HEK293 (cell line): ENCODE measurements at regions not wholly inside any gene's neighbourhood (a gene's known extent, or its start where the extent isn't known, plus 50 kb on each side); places are given as distances from the start of the nearest gene placed in this dataset.
A peak's percentile ranks its signal among the peaks of the same experiment; 100 is the strongest.

Source experiments
- CTCF ChIA-PET: fragments of 350-600 bp; formaldehyde crosslinking; extraction: SDS; loops from one replicate; lab custom pipeline; 2021; ENCODE audit warnings: antibody characterized with exemption; lab: Yijun Ruan, JAX
- POLR2A ChIA-PET: fragments of 300-600 bp; formaldehyde crosslinking; extraction: SDS; loops from one replicate; lab custom pipeline; 2020; ENCODE audit warnings: antibody characterized with exemption, inconsistent platforms; lab: Yijun Ruan, JAX
- H3K27ac ChIP-seq: fragments of 200-500 bp; sonication (Bioruptor generic); 2 replicates; pipeline ENCODE4 v1.5.1; 2014; ENCODE audit warnings: low read depth, low read length, control low read depth, inconsistent platforms; ENCODE audit errors: extremely low read depth
- H3K36me3 ChIP-seq, 2 experiments: fragments of 200-500 bp in 1 of 2; sonication (Bioruptor generic) in 1 of 2; 1 replicate in 1 of 2; 2 replicates in 1 of 2; pipeline ENCODE4 v1.5.1; 2014 to 2017; ENCODE audit warnings: inconsistent platforms in 2 of 2, low read length in 2 of 2; ENCODE audit not compliant: control insufficient read depth in 2 of 2, insufficient read depth in 1 of 2
- H3K4me1 ChIP-seq: fragments of 200-500 bp; sonication (Bioruptor generic); 2 replicates; pipeline ENCODE4 v1.5.1; 2014; ENCODE audit warnings: mild to moderate bottlenecking, low read length, inconsistent platforms; ENCODE audit not compliant: control insufficient read depth, insufficient read depth
- H3K4me3 ChIP-seq: 2 replicates; pipeline ENCODE4 v1.5.1; 2011; ENCODE audit warnings: low read depth, mild to moderate bottlenecking, control low read depth, low read length, moderate library complexity
- H3K9me3 ChIP-seq: fragments of 200-500 bp; sonication (Bioruptor generic); 2 replicates; pipeline ENCODE4 v1.5.1; 2014; ENCODE audit warnings: low read depth, low read length, inconsistent platforms; ENCODE audit not compliant: control insufficient read depth, insufficient read depth
- HOXC10 ChIP-seq: sonication (generic); formaldehyde crosslinking; IDR thresholded peaks from 2 replicates; pipeline ENCODE4 v1.8.1; 2023; ENCODE audit warnings: mild to moderate bottlenecking, missing genetic modification reagents
- KLF16 ChIP-seq: fragments of 450-650 bp; formaldehyde crosslinking; IDR thresholded peaks from 2 replicates; pipeline ENCODE4 v1.5.1; 2017; ENCODE audit warnings: missing biosample characterization, missing genetic modification characterization
- PRDM10 ChIP-seq: fragments of 450-650 bp; formaldehyde crosslinking; IDR thresholded peaks from 2 replicates; pipeline ENCODE4 v1.5.1; 2016; ENCODE audit warnings: missing biosample characterization, missing genetic modification characterization
- SP3 ChIP-seq: fragments of 450-650 bp; formaldehyde crosslinking; IDR thresholded peaks from 2 replicates; pipeline ENCODE4 v1.5.1; 2016; ENCODE audit warnings: missing biosample characterization, missing genetic modification characterization
- ZBTB17 ChIP-seq: fragments of 450-650 bp; formaldehyde crosslinking; IDR thresholded peaks from 2 replicates; pipeline ENCODE4 v1.5.1; 2016; ENCODE audit warnings: missing biosample characterization, missing genetic modification characterization
- ZBTB26 ChIP-seq: fragments of 450-650 bp; formaldehyde crosslinking; optimal IDR thresholded peaks from 2 replicates; pipeline ENCODE3; 2016; ENCODE audit warnings: missing biosample characterization, mild to moderate bottlenecking, missing genetic modification characterization
- ZFP41 ChIP-seq: fragments of 450-650 bp; formaldehyde crosslinking; IDR thresholded peaks from 2 replicates; pipeline ENCODE4 v1.5.1; 2016; ENCODE audit warnings: missing biosample characterization, missing genetic modification characterization, borderline replicate concordance
- ZNF133 ChIP-seq: fragments of 450-650 bp; formaldehyde crosslinking; IDR thresholded peaks from 2 replicates; pipeline ENCODE4 v1.5.1; 2016; ENCODE audit warnings: missing biosample characterization, missing genetic modification characterization
- ZNF18 ChIP-seq: fragments of 450-650 bp; formaldehyde crosslinking; IDR thresholded peaks from 2 replicates; pipeline ENCODE4 v1.5.1; 2016; ENCODE audit warnings: missing biosample characterization, missing genetic modification characterization
- ZNF26 ChIP-seq: fragments of 450-650 bp; formaldehyde crosslinking; IDR thresholded peaks from 2 replicates; pipeline ENCODE4 v1.5.1; 2016; ENCODE audit warnings: missing biosample characterization, missing genetic modification characterization
- ZNF302 ChIP-seq: fragments of 450-650 bp; formaldehyde crosslinking; IDR thresholded peaks from 2 replicates; pipeline ENCODE4 v1.5.1; 2016; ENCODE audit warnings: missing biosample characterization, missing genetic modification characterization, low read depth
- ZNF48 ChIP-seq: fragments of 450-650 bp; formaldehyde crosslinking; IDR thresholded peaks from 2 replicates; pipeline ENCODE4 v1.5.1; 2016; ENCODE audit warnings: missing biosample characterization, missing genetic modification characterization
- ZNF544 ChIP-seq: fragments of 450-650 bp; formaldehyde crosslinking; IDR thresholded peaks from 2 replicates; pipeline ENCODE4 v1.5.0; 2017; ENCODE audit warnings: missing biosample characterization, missing genetic modification characterization
- ZNF629 ChIP-seq: fragments of 450-650 bp; formaldehyde crosslinking; IDR thresholded peaks from 2 replicates; pipeline ENCODE4 v1.5.1; 2017; ENCODE audit warnings: missing biosample characterization, missing genetic modification characterization

- Histone ChIP-seq H3K36me3 (no peaks in the 10 kb centered on the region), H3K4me3 (no peak overlapping the region), H3K4me1 (0 out of 2 replicates have a peak, but pooled peaks cover 2% of the 10 kb centered on the region), H3K27ac (no peak overlapping the region), H3K9me3 (no peaks in the 10 kb centered on the region)
- POLR2A ChIA-PET, result no interaction called here
- CTCF ChIA-PET, result interaction anchor here (1.3 kb wide), 1 partner anchor 58 kb away, joined by 4 read pairs; no protein-coding TSS in a partner anchor
- no peak for TF ChIP-seq ZBTB26 (tag by site-specific recombination)
- peak; percentile 43; the same call in 1 of the 2 replicates for TF ChIP-seq PRDM10 (tag by site-specific recombination)
These were observed 102.3 kb upstream of the PFN2 start for GRCh38 chr3:150073031-150073430.

- POLR2A ChIA-PET, result no interaction called here
- CTCF ChIA-PET, result interaction anchor here (0.8 to 1.3 kb wide), 2 partner anchors 58 to 356 kb away, joined by 3 to 4 read pairs; no protein-coding TSS in a partner anchor
- H3K36me3 ChIP-seq, result no peaks in the 10 kb centered on the region
- H3K4me1 ChIP-seq, result 0 out of 2 replicates have a peak, but pooled peaks cover 2% of the 10 kb centered on the region
- H3K9me3 ChIP-seq, result no peaks in the 10 kb centered on the region
- no peak for TF ChIP-seq ZNF629 (tag by site-specific recombination)
- no peak for TF ChIP-seq ZNF133
- no peak for TF ChIP-seq SP3 (tag by site-specific recombination)
- no peak overlapping the region for H3K4me3 ChIP-seq
- H3K27ac ChIP-seq, result no peak overlapping the region
These were observed 101.9 kb upstream of the PFN2 start for GRCh38 chr3:150072576-150072975.

GRCh38 chr3:150070271-150070670 is 99.6 kb upstream of the PFN2 start:
- CTCF ChIA-PET, result interaction anchor here (1.0 kb wide), 1 partner anchor 100 kb away, joined by 3 read pairs; no protein-coding TSS in a partner anchor
- no peak overlapping the region for H3K4me3 ChIP-seq
- H3K4me1 ChIP-seq, result 0 out of 2 replicates have a peak, but pooled peaks cover 2% of the 10 kb centered on the region
- no peaks in the 10 kb centered on the region for H3K36me3 ChIP-seq
- POLR2A ChIA-PET, result no interaction called here
- no peak for TF ChIP-seq ZBTB17 (tag by site-specific recombination)
- TF ChIP-seq ZNF48 (tag by site-specific recombination), result no peak
- no peak for TF ChIP-seq ZNF302 (tag by site-specific recombination)
- TF ChIP-seq KLF16 (tag by site-specific recombination), result no peak
- TF ChIP-seq ZNF544, result no peak
- TF ChIP-seq ZNF18 (tag by site-specific recombination), result no peak
- no peak for TF ChIP-seq HOXC10 (CRISPR knock-in tag)
- TF ChIP-seq ZNF26 (tag by site-specific recombination), result no peak
- TF ChIP-seq ZFP41 (tag by site-specific recombination), result no peak
- no peaks in the 10 kb centered on the region for H3K9me3 ChIP-seq
- H3K27ac ChIP-seq, result no peak overlapping the region
